GM12875 (cell line): ENCODE measurements at regions not wholly inside any gene's neighbourhood (a gene's known extent, or its start where the extent isn't known, plus 50 kb on each side); places are given as distances from the start of the nearest gene placed in this dataset.

Experiments used
- H3K4me3 ChIP-seq: one replicate; pipeline ENCODE4 v1.5.1; 2011; ENCODE audit warnings: low read depth, low read length, control low read depth
- TF ChIP-seq, protein P1 (sequence below): IDR thresholded peaks from 2 replicates; pipeline ENCODE4 v1.5.1; 2011; ENCODE audit warnings: low read depth, mild to moderate bottlenecking, control low read depth, inconsistent platforms, low read length, moderate library complexity, borderline replicate concordance; ENCODE audit not compliant: insufficient read depth

GRCh38 chr9:99326112-99326916, 104.2 kb downstream of the SEC61B start:
- TF ChIP-seq, protein P1, sequence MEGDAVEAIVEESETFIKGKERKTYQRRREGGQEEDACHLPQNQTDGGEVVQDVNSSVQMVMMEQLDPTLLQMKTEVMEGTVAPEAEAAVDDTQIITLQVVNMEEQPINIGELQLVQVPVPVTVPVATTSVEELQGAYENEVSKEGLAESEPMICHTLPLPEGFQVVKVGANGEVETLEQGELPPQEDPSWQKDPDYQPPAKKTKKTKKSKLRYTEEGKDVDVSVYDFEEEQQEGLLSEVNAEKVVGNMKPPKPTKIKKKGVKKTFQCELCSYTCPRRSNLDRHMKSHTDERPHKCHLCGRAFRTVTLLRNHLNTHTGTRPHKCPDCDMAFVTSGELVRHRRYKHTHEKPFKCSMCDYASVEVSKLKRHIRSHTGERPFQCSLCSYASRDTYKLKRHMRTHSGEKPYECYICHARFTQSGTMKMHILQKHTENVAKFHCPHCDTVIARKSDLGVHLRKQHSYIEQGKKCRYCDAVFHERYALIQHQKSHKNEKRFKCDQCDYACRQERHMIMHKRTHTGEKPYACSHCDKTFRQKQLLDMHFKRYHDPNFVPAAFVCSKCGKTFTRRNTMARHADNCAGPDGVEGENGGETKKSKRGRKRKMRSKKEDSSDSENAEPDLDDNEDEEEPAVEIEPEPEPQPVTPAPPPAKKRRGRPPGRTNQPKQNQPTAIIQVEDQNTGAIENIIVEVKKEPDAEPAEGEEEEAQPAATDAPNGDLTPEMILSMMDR = no peak
- H3K4me3 ChIP-seq = no peak overlapping the region

DNA sequence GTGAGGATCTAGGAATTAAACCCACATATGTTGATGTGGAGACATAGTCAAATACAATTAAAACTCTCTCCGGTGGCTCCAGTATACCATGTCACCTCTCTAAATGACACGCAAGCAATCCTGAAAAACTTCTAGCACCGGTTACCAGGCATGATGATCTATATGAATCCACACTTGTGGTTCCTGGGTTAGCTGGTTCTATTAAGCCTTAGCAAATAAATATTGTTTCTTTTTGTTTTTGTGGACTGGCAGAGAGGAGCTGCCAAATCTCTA, 104.8 kb downstream of the SEC61B start:
- no peak overlapping the region for H3K4me3 ChIP-seq
- TF ChIP-seq, protein P1 = no peak

GRCh38 chr9:99327667-99328066, 105.6 kb downstream of the SEC61B start:
- no peak overlapping the region for H3K4me3 ChIP-seq
- TF ChIP-seq, protein P1 = no peak

DNA sequence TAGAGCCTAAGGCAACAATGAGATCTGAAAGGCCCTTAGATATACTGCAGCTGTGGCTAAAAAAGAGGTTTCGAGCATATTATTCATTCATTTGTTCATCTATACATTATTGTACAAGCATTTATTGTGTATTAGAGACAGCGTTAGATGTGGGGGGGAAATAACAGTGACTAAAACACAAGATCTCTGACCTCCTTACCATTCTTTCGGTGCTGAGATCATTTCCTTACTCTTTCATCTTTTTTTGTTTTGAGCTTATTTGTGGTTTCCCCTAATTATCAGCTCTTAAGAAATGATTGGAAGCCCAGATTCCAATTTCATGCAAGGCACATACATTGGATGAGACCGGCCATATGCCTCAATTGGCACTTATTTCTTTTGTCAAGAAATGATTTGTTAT, 113.2 kb downstream of the SEC61B start:
- H3K4me3 ChIP-seq = no peak overlapping the region
- TF ChIP-seq, protein P1 = no peak

GRCh38 chr9:99336005-99336404, 113.9 kb downstream of the SEC61B start:
- H3K4me3 ChIP-seq = no peak overlapping the region
- TF ChIP-seq, protein P1 = no peak

DNA sequence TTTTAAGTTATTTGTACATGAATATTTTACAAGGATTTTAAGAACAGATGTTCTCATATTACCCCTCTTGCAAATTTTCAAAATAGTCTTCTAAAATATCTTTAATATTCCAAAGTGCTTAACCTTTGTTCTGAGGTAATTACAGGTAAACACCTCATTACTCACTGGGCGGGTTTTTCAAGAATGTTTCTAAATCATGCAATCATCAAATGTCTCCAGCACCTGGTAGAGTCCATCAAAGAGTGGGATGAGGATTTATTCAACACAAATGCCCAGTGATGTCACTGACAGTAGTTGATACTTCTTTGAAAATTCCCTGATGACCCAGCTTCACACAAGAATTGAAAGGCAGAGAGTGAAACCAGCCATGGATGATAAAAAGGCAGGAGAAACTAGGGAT, 114.4 kb downstream of the SEC61B start:
- TF ChIP-seq, protein P1 = no peak
- no peak overlapping the region for H3K4me3 ChIP-seq

DNA sequence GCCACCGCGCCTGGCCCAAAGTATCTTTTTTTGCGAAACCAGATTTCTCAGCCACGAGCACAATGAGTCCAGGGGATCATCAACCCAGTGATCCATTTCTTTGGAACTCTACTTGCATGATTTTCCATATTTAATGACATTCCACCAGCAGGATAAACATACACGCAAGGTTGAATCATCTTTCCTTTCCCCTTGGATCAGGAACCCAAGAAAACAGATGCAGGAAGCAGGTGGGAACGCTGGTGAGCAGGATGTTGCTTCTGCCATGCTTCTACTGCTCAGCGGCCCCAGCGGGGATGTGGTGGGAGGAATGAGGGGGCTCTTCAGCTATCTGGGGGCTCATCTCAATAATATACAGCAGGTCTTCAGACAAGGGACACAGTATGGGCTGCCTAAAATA, 118.2 kb downstream of the SEC61B start:
- TF ChIP-seq, protein P1 = no peak
- H3K4me3 ChIP-seq = no peak overlapping the region
